H1 (cell line): ENCODE measurements at regions not wholly inside any gene's neighbourhood (a gene's known extent, or its start where the extent isn't known, plus 50 kb on each side); places are given as distances from the start of the nearest gene placed in this dataset.

Experiments used
- CTCF ChIA-PET: fragments of 300-600 bp; sonication (Branson Sonifier 250); formaldehyde crosslinking; loops from one replicate; lab custom pipeline; 2021; ENCODE audit not compliant: partially characterized antibody; lab: Charles Lee
- POLR2A ChIA-PET: fragments of 300-600 bp; sonication (Branson Sonifier 250); formaldehyde crosslinking; loops from one replicate; lab custom pipeline; 2021; ENCODE audit warnings: inconsistent platforms; ENCODE audit not compliant: partially characterized antibody; lab: Charles Lee
- DNase-seq, 2 experiments: peaks; one replicate each; pipeline versions ENCODE4 v3.0.0 to v3.0.0-alpha.2; 2010 to 2022; ENCODE audit warnings: low spot score in 2 of 2, low read depth in 1 of 2, mixed read lengths in 1 of 2
- FAIRE-seq: peaks from 2 replicates; lab custom pipeline; 2011; peaks lifted over from hg19 to GRCh38; lab: Jason Lieb, UNC
- H2AFZ ChIP-seq: 2 replicates; pipeline ENCODE4 v1.8.1; 2012; ENCODE audit warnings: low read length, inconsistent platforms
- H2AK5ac ChIP-seq: 2 replicates; pipeline ENCODE4 v1.6.1; 2013; ENCODE audit warnings: low read depth, low read length
- H2BK120ac ChIP-seq: replicated peaks from 2 replicates; pipeline ENCODE3; 2013; ENCODE audit warnings: low read depth, low read length, inconsistent platforms
- H2BK12ac ChIP-seq: 2 replicates; pipeline ENCODE4 v1.6.1; 2013; ENCODE audit warnings: low read depth, low read length
- H2BK15ac ChIP-seq: 2 replicates; pipeline ENCODE4 v1.6.1; 2013; ENCODE audit warnings: low read length
- H2BK20ac ChIP-seq: 2 replicates; pipeline ENCODE4 v1.6.1; 2013; ENCODE audit warnings: low read length
- H2BK5ac ChIP-seq: 2 replicates; pipeline ENCODE4 v1.6.1; 2013; ENCODE audit warnings: low read depth, low read length
- H3K14ac ChIP-seq: 2 replicates; pipeline ENCODE4 v1.6.1; 2013; ENCODE audit warnings: inconsistent platforms; ENCODE audit not compliant: insufficient read length
- H3K18ac ChIP-seq: 2 replicates; pipeline ENCODE4 v1.6.1; 2013; ENCODE audit warnings: low read length; ENCODE audit errors: extremely low read depth
- H3K23ac ChIP-seq: 2 replicates; pipeline ENCODE4 v1.6.1; 2013; ENCODE audit warnings: inconsistent platforms; ENCODE audit not compliant: insufficient read length
- H3K23me2 ChIP-seq: 2 replicates; pipeline ENCODE4 v1.6.1; 2013; ENCODE audit warnings: low read depth, low read length
- H3K27ac ChIP-seq: 2 replicates; pipeline ENCODE4 v1.6.1; 2011; ENCODE audit warnings: low read depth, low read length, inconsistent platforms
- H3K27me3 ChIP-seq, 4 experiments: replicated peaks in 1 of 4; 1 replicate in 1 of 4; 2 replicates in 3 of 4; pipeline versions ENCODE4 v1.6.1 to v1.8.1; 2011 to 2013; ENCODE audit warnings: low read length in 3 of 4, mild to moderate bottlenecking in 3 of 4, inconsistent platforms in 2 of 4, mixed read lengths in 2 of 4, moderate library complexity in 1 of 4; ENCODE audit not compliant: control insufficient read depth in 3 of 4, insufficient read depth in 3 of 4; ENCODE audit errors: extremely low read depth in 1 of 4
- H3K36me3 ChIP-seq, 4 experiments: 2 replicates each; pipeline versions ENCODE4 v1.6.1 to v1.8.1; 2011 to 2013; ENCODE audit warnings: mild to moderate bottlenecking in 4 of 4, low read length in 3 of 4, moderate library complexity in 2 of 4, control low read depth in 1 of 4, inconsistent platforms in 1 of 4; ENCODE audit not compliant: insufficient read depth in 4 of 4, control insufficient read depth in 2 of 4
- H3K4ac ChIP-seq: replicated peaks from 2 replicates; pipeline ENCODE3; 2013; ENCODE audit warnings: low read length, low read depth, mixed read lengths, inconsistent platforms; ENCODE audit not compliant: insufficient read length
- H3K4me1 ChIP-seq, 4 experiments: replicated peaks in 1 of 4; 1 replicate in 1 of 4; 2 replicates in 3 of 4; pipeline versions ENCODE4 v1.6.1 to v1.8.1; 2011 to 2013; ENCODE audit warnings: low read length in 3 of 4, inconsistent platforms in 2 of 4, mixed read lengths in 1 of 4; ENCODE audit not compliant: insufficient read depth in 4 of 4, control insufficient read depth in 3 of 4
- H3K4me2 ChIP-seq, 2 experiments: 2 replicates each; pipeline versions ENCODE4 v1.6.1 to v1.8.1; 2011 to 2013; ENCODE audit warnings: low read depth in 2 of 2, low read length in 2 of 2, control low read depth in 1 of 2, inconsistent platforms in 1 of 2, mild to moderate bottlenecking in 1 of 2; ENCODE audit not compliant: insufficient read depth in 1 of 2
- H3K4me3 ChIP-seq, 4 experiments: fragments of 200-600, 300-600 bp in 1 of 4; sonication (generic), shearing (Covaris generic), sonication (Bioruptor Twin) in 1 of 4; 2 replicates each; pipeline versions ENCODE4 v1.5.1 to v1.8.1; 2011 to 2016; ENCODE audit warnings: low read length in 4 of 4, low read depth in 3 of 4, control low read depth in 2 of 4, inconsistent platforms in 2 of 4, mild to moderate bottlenecking in 2 of 4, mixed read lengths in 1 of 4, moderate library complexity in 1 of 4; ENCODE audit not compliant: insufficient read depth in 2 of 4; ENCODE audit errors: extremely low read depth in 1 of 4
- H3K56ac ChIP-seq: replicated peaks from 2 replicates; pipeline ENCODE3; 2013; ENCODE audit warnings: low read depth, mild to moderate bottlenecking, mixed read lengths, low read length, inconsistent platforms; ENCODE audit not compliant: insufficient read length
- H3K79me1 ChIP-seq: 2 replicates; pipeline ENCODE4 v1.6.1; 2013; ENCODE audit warnings: low read depth, low read length, control low read depth
- H3K79me2 ChIP-seq, 2 experiments: 2 replicates each; pipeline versions ENCODE4 v1.6.1 to v1.8.1; 2012 to 2013; ENCODE audit warnings: low read length in 2 of 2, mild to moderate bottlenecking in 2 of 2, inconsistent platforms in 1 of 2; ENCODE audit not compliant: insufficient read depth in 2 of 2, control insufficient read depth in 1 of 2
- H3K9ac ChIP-seq, 4 experiments: replicated peaks in 1 of 4; 1 replicate in 1 of 4; 2 replicates in 3 of 4; pipeline versions ENCODE4 v1.6.1 to v1.8.1; 2011 to 2013; ENCODE audit warnings: low read depth in 3 of 4, low read length in 3 of 4, control low read depth in 2 of 4, mild to moderate bottlenecking in 2 of 4, moderate library complexity in 2 of 4, inconsistent platforms in 1 of 4; ENCODE audit errors: extremely low read depth in 1 of 4
- H3K9me3 ChIP-seq, 2 experiments: 2 replicates each; pipeline versions ENCODE4 v1.6.1 to v1.8.1; 2012 to 2013; ENCODE audit warnings: mild to moderate bottlenecking in 2 of 2, moderate library complexity in 2 of 2, control low read depth in 1 of 2, inconsistent platforms in 1 of 2, low read depth in 1 of 2, low read length in 1 of 2, mixed read lengths in 1 of 2; ENCODE audit not compliant: insufficient read depth in 2 of 2
- H4K20me1 ChIP-seq, 2 experiments: replicated peaks in 1 of 2; 2 replicates each; pipeline versions ENCODE3 to v1.8.1; 2011 to 2013; ENCODE audit warnings: inconsistent platforms in 2 of 2, low read length in 2 of 2, mild to moderate bottlenecking in 1 of 2; ENCODE audit not compliant: insufficient read depth in 2 of 2, control insufficient read depth in 1 of 2
- H4K5ac ChIP-seq: 2 replicates; pipeline ENCODE4 v1.6.1; 2013; ENCODE audit warnings: low read length, low read depth, mixed read lengths, inconsistent platforms; ENCODE audit not compliant: insufficient read length
- H4K8ac ChIP-seq: 2 replicates; pipeline ENCODE4 v1.8.0; 2013; ENCODE audit warnings: mild to moderate bottlenecking, moderate library complexity, low read length, inconsistent platforms; ENCODE audit not compliant: insufficient read depth; ENCODE audit errors: extremely low read depth
- H4K91ac ChIP-seq: replicated peaks from 2 replicates; pipeline ENCODE3; 2013; ENCODE audit warnings: low read length, mixed read lengths, inconsistent platforms; ENCODE audit not compliant: insufficient read length
- CTBP2 ChIP-seq: IDR thresholded peaks from 2 replicates; pipeline ENCODE4 v1.7.0; 2011; ENCODE audit warnings: borderline replicate concordance, mild to moderate bottlenecking, moderate library complexity, mixed read lengths, low read length; ENCODE audit not compliant: insufficient read depth, insufficient read length
- KDM1A ChIP-seq: fragments of 200-600, 300-600 bp; sonication (generic); IDR thresholded peaks from 2 replicates; pipeline ENCODE4 v1.7.1; 2016; ENCODE audit warnings: mild to moderate bottlenecking, low read length, borderline replicate concordance
- KDM5A ChIP-seq: fragments of 200-600 bp; IDR thresholded peaks from 2 replicates; pipeline ENCODE4 v1.7.1; 2012; ENCODE audit warnings: mild to moderate bottlenecking, low read length, inconsistent platforms, mixed read lengths

DNA sequence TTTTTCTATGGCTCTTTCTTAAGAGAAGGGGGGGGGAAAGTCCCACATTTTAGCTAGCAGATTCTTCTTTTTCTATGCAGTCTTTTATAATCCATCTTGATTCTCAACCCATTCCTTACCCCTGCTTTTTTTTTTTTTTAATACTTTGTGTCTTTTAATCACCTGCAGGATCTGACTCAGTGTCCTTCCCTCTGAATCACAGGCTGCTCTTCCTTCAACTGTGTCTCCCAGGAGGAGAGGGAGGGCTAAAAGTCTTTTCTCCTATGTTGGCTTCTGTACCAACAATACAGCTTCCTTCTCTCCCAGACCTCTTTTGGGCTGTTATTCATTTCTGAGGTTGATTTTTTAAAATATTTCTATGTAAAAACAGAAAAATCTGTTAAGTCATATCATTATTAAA lies 686.2 kb downstream of the ADGRL2 start:
- Histone ChIP-seq H2BK20ac (no peak overlapping the region), H4K8ac (no peak overlapping the region), H3K79me2 (no peaks in the 10 kb centered on the region), H3K9me3 (no peaks in the 10 kb centered on the region), H2BK120ac (no peak overlapping the region), H2BK12ac (no peak overlapping the region), H2BK5ac (no peak overlapping the region), H3K36me3 (no peaks in the 10 kb centered on the region), H4K5ac (no peak overlapping the region), H3K23ac (no peak overlapping the region), H3K4me3 (no peak overlapping the region), H3K14ac (no peak overlapping the region), H3K79me1 (no peaks in the 10 kb centered on the region), H2AK5ac (no peak overlapping the region), H2BK15ac (no peak overlapping the region), H3K4me1 (peaks cover 0 to 11% (median 6%) of the 10 kb centered on the region in 4 experiments; a peak in 4 of 7 replicates), H3K4me2 (no peak overlapping the region), H3K27ac (no peak overlapping the region), H3K27me3 (no peaks in the 10 kb centered on the region), H3K4ac (no peak overlapping the region), H3K23me2 (no peaks in the 10 kb centered on the region), H4K91ac (no peak overlapping the region), H4K20me1 (no peaks in the 10 kb centered on the region), H3K18ac (no peak overlapping the region), H3K56ac (no peak overlapping the region), H3K9ac (no peak overlapping the region), H2AFZ (no peak overlapping the region)
- no peak for DNase-seq
- CTCF ChIA-PET, result interaction anchor here (1.4 kb wide), 1 partner anchor 11 kb away, joined by 3 read pairs; no protein-coding TSS in a partner anchor
- no peak for TF ChIP-seq CTBP2
- no peak for TF ChIP-seq KDM5A
- no peak for TF ChIP-seq KDM1A
- POLR2A ChIA-PET, result no interaction called here
- no peak for FAIRE-seq
